ENCODE measurements at regions not wholly inside any gene's neighbourhood (a gene's known extent, or its start where the extent isn't known, plus 50 kb on each side); places are given as distances from the start of the nearest gene placed in this dataset.

GRCh38 chr5:32501071-32502002 lies 56.8 kb upstream of the ZFR start:
- no peak for TF ChIP-seq CTCF (IDR thresholded peaks at IDR 0.05 in 2 of 3, conservative IDR thresholded peaks at IDR 0.05 in 1 of 3; ENCODE audit: borderline replicate concordance in 1 of 3, insufficient read depth in 1 of 3, low read depth in 2 of 3, low read length in 2 of 3)
- TF ChIP-seq POLR2A (IDR thresholded peaks at IDR 0.05; ENCODE audit: borderline replicate concordance, extremely low read depth, insufficient read depth, insufficient read length), result no peak
- no peak for TF ChIP-seq ZNF274 (IDR thresholded peaks at IDR 0.05; ENCODE audit: low read depth, low read length)

All from HCT116 (cell line).